Motor neuron (in vitro differentiated cells): ENCODE measurements at regions not wholly inside any gene's neighbourhood (a gene's known extent, or its start where the extent isn't known, plus 50 kb on each side); places are given as distances from the start of the nearest gene placed in this dataset.
A peak's percentile ranks its signal among the peaks of the same experiment; 100 is the strongest.

Source experiments
- ATAC-seq, 8 experiments: fragments of 200-7000 bp; cut with Tn5 transposase; replicated peaks in 6 of 8; 2 replicates each; pipeline ENCODE4 v1.8.0; 2021; ENCODE audit warnings: mild to moderate bottlenecking in 8 of 8, moderate library complexity in 8 of 8
- H3K27ac ChIP-seq, 2 donors: fragments of 250-450 bp; sonication (Bioruptor Pico); 2 replicates each; pipeline ENCODE4 v1.9.0; 2021; ENCODE audit warnings: antibody characterized with exemption in 2 of 2, mild to moderate bottlenecking in 2 of 2, moderate library complexity in 1 of 2
- H3K4me1 ChIP-seq, 2 donors: fragments of 250-450 bp; sonication (Bioruptor Pico); replicated peaks in 1 of 2; 2 replicates each; pipeline ENCODE4 v1.6.1; 2021; ENCODE audit warnings: antibody characterized with exemption in 2 of 2, mild to moderate bottlenecking in 2 of 2, moderate library complexity in 1 of 2
- H3K4me3 ChIP-seq, 5 donors: fragments of 250-450 bp; sonication (Bioruptor Pico); 2 replicates each; pipeline ENCODE4 v1.9.0; 2021; ENCODE audit warnings: antibody characterized with exemption in 5 of 5, mild to moderate bottlenecking in 5 of 5, moderate library complexity in 4 of 5
- WGBS, 10 experiments: fragments of 450-650 bp; shearing (Covaris generic); methylation state at CpG; one replicate each; pipeline ENCODE4 v1.0.0; 2022; 5-methylcytosine and 5-hydroxymethylcytosine counted together
- in situ Hi-C, 9 experiments: fragments of 400-800 bp; cut with MboI; loops; one replicate each; pipeline ENCODE4 v1.15.0; 2021; ENCODE audit warnings: low sequenced_read_pairs in 9 of 9, low pct_unique_long_range_greater_than_20kb in 2 of 9; ENCODE audit not compliant: unreplicated experiment in 9 of 9

- WGBS, 10 experiments, result 0 to 50% (median 33%) methylated on average over 1 of the region's 1 CpG; no CpG with 5 or more reads in 7 of the 10 experiments
- in situ Hi-C loops, result no loop called here
Observed at GRCh38 chrX:99480728-99481127, 929.3 kb downstream of the PCDH19 start.

DNA sequence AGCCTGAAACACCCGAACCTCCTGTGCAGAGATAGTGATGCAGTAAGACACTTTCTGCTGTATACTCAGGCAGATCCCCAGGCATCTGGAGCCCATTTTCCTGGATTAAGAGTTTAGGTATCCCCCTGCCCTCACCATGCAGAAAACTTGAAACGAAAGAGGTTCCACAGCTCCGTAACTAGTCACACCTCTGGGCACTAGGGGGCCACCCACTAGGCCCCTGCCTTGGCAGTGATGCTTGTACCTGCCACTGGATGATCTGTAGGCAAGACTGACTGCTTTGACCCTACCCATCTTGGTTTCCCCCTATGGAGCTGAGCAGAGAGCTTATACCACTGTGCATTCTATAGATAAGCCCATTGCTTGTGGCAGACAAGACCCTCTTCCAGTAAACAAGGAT lies 940.6 kb downstream of the PCDH19 start:
- no peak for ATAC-seq
- Histone ChIP-seq H3K4me1 (no peaks in the 10 kb centered on the region), H3K27ac (no peak overlapping the region), H3K4me3 (no peak overlapping the region)
- 33 to 100% methylated on average over 1 to 3 of the region's 3 CpGs; no CpG with 5 or more reads in 8 of the 10 experiments for WGBS, 10 experiments
- in situ Hi-C loops, result no loop called here

More at GRCh38 chrX:99480728-99481127, 929.3 kb downstream of the PCDH19 start:
- no peak for ATAC-seq
- Histone ChIP-seq H3K4me1 (no peaks in the 10 kb centered on the region), H3K27ac (no peak overlapping the region), H3K4me3 (no peak overlapping the region)

DNA sequence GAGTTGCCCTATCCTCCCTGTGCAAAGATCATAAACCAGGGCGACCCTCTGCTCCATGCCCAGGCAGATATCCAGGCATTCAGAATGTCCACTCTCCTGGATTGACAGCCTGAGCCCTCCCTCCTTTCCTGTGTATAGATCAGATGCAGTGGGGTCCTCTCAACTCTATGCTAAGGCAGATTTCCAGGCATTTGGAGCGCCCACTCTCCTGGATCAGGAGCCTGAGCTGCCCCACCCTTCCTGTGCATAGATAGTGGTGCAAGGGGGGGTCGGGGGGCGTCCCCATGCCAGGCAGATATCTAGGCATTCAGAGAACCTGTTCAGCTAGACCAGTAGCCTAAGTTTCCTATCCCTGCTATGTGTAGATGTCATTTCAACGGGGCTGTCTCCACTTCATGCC lies 941.1 kb downstream of the PCDH19 start:
- Histone ChIP-seq H3K4me1 (no peaks in the 10 kb centered on the region), H3K27ac (no peak overlapping the region), H3K4me3 (no peak overlapping the region)
- ATAC-seq, result no peak
- in situ Hi-C loops, result no loop called here
- 48% methylated on average over 4 of the region's 5 CpGs; no CpG with 5 or more reads in 9 of the 10 experiments for WGBS, 10 experiments

DNA sequence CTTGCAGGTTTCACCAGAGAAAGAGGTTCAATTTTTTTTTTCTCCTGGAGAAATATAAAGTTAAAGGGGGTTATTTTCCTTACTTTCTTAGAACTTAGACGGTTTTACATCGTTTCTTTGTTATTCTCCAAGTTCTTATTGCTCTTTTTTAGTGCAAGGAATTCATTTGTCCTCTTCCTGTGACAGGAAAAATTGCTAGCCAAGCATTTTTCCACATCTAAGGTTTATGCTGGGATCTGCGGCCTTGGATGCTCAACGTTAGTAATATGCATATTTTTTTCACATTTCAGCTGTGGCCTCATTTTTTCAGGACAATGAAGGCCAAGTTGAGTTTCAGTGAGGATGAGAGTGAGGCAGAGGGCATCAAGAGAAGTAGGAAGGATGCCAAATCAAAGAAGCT lies 948.9 kb downstream of the PCDH19 start:
- in situ Hi-C loops, result no loop called here
- WGBS, 10 experiments, result 0 to 100% (median 56%) methylated on average over 1 to 4 of the region's 4 CpGs; no CpG with 5 or more reads in 4 of the 10 experiments
- H3K4me3 ChIP-seq, result no peak overlapping the region
- no peaks in the 10 kb centered on the region for H3K4me1 ChIP-seq
- ATAC-seq, result no peak
- no peak overlapping the region for H3K27ac ChIP-seq

DNA sequence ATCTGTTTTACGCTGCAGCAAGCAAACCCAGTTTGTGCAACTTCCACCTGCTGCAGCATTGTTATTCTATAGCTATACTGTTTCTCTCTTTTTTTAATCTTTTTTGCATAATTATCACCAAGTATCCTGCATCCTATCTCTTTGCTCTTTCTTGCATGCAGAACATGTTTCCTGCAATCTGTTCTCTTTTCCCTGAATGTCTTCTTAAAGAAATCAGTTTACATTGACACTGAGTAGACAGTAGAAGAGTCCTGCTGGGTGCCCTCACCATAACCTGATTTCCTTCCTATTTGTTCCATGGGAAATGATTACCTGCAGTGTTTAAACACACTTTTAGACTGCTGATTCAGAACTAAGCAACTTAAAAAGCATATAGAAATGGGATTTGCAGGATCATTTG lies 964.7 kb downstream of the PCDH19 start:
- H3K4me1 ChIP-seq, result no peaks in the 10 kb centered on the region
- H3K27ac ChIP-seq, result no peak overlapping the region
- no peak for ATAC-seq
- in situ Hi-C loops, result no loop called here
- H3K4me3 ChIP-seq, result no peak overlapping the region
- WGBS, 10 experiments, result 0 to 100% (median 67%) methylated on average over 1 of the region's 1 CpG; no CpG with 5 or more reads in 7 of the 10 experiments

GRCh38 chrX:99421796-99422195 lies 988.3 kb downstream of the PCDH19 start:
- H3K4me1 ChIP-seq, result no peaks in the 10 kb centered on the region
- no peak overlapping the region for H3K27ac ChIP-seq
- ATAC-seq, result no peak
- H3K4me3 ChIP-seq, result no peak overlapping the region
- in situ Hi-C loops, result no loop called here

DNA sequence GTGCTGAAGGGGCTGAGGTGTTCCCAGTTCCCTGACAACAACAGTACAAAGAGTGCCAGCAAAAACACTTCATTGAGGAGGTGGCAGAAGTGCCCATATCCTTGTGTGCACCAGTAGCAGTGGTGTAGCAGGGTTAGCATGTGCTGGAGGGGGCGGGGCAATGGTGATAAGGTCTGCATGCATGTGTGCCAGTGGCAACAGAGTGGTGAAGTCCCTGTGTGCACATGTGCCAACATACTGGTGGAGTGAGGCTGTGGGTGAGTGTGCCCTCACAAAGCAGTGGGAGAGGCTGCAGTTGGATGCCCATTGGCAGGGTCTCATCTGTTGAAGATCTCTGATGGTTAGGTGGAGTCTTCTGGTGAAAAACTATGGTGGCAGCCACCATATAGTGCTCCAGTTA lies 994.6 kb downstream of the PCDH19 start:
- no peak overlapping the region for H3K27ac ChIP-seq
- in situ Hi-C loops, result no loop called here
- no peaks in the 10 kb centered on the region for H3K4me1 ChIP-seq
- WGBS, 10 experiments, result 0 to 20% methylated on average over 1 of the region's 1 CpG; no CpG with 5 or more reads in 8 of the 10 experiments
- H3K4me3 ChIP-seq, result no peak overlapping the region
- no peak for ATAC-seq

GRCh38 chrX:99413317-99413716 lies 996.8 kb downstream of the PCDH19 start:
- H3K4me3 ChIP-seq, result no peak overlapping the region
- 20 to 100% (median 60%) methylated on average over 2 to 3 of the region's 3 CpGs; no CpG with 5 or more reads in 7 of the 10 experiments for WGBS, 10 experiments
- in situ Hi-C loops, result no loop called here
- no peak for ATAC-seq
- no peak overlapping the region for H3K27ac ChIP-seq
- no peaks in the 10 kb centered on the region for H3K4me1 ChIP-seq

DNA sequence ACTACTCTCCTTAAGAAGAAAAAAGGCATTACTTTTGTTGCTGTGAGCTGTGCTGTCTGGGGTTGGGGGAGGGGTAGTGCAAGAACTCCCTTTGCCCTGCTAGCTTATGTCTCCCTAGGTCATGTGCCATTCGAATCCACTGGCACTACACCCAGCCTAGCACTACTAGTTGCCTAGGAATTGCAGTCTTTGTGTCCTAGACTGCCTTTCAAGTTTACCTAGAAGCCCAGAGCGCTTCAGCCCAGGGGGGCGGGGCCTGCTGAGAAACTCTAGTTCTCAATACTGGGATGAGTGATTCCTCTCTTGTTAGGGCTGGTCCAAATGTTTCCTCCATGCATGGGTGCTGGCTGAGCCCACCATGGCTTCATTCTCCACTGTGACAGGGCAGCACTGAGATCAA lies 1011.5 kb downstream of the PCDH19 start:
- no CpG with 5 or more reads among the region's 3 CpGs for WGBS, 10 experiments
- H3K27ac ChIP-seq, result no peak overlapping the region
- ATAC-seq, result peak in 2 of 8 experiments; percentile 19 to 64

GRCh38 chrX:99397879-99398278 lies 1012.2 kb downstream of the PCDH19 start:
- Histone ChIP-seq H3K27ac (no peak overlapping the region), H3K4me1 (no peaks in the 10 kb centered on the region), H3K4me3 (no peak overlapping the region)
- no peak for ATAC-seq
- in situ Hi-C loops, result no loop called here
- 67% methylated on average over 1 of the region's 1 CpG; no CpG with 5 or more reads in 9 of the 10 experiments for WGBS, 10 experiments

More for the DNA sequence above, 1011.5 kb downstream of the PCDH19 start:
- H3K4me3 ChIP-seq, result no peak overlapping the region
- in situ Hi-C loops, result no loop called here
- no peaks in the 10 kb centered on the region for H3K4me1 ChIP-seq

DNA sequence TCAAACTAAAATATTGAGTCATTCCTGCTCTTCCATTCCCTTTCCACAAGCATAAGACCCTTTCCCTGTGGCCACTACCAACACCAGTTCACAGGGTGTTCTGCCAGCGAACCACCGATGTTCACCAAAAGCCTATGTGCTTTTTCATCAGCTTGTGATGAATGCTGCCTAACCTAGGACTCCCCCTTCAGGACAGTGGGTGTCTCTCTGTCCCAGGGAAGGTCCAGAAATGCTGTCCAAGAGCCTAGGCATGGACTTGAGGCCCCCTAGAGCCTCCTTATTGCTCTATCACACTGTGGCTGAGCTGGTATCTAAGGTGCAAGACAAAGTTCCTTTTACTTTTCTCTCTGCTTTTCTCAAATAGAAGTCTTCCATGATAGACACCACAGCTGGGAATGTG lies 1015.6 kb downstream of the PCDH19 start:
- ATAC-seq, result peak in 1 of 8 experiments; percentile 68
- no peak overlapping the region for H3K27ac ChIP-seq
- 72 to 100% methylated on average over 2 of the region's 2 CpGs; no CpG with 5 or more reads in 8 of the 10 experiments for WGBS, 10 experiments
- H3K4me1 ChIP-seq, result no peaks in the 10 kb centered on the region
- H3K4me3 ChIP-seq, result no peak overlapping the region
- in situ Hi-C loops, result no loop called here

GRCh38 chrX:99384594-99385374 lies 1025.3 kb downstream of the PCDH19 start:
- Histone ChIP-seq H3K4me3 (no peak overlapping the region), H3K4me1 (no peaks in the 10 kb centered on the region), H3K27ac (no peak overlapping the region)
- in situ Hi-C loops, result no loop called here
- ATAC-seq, result no peak
- WGBS, 10 experiments, result 46% methylated on average over 3 of the region's 5 CpGs; no CpG with 5 or more reads in 9 of the 10 experiments

DNA sequence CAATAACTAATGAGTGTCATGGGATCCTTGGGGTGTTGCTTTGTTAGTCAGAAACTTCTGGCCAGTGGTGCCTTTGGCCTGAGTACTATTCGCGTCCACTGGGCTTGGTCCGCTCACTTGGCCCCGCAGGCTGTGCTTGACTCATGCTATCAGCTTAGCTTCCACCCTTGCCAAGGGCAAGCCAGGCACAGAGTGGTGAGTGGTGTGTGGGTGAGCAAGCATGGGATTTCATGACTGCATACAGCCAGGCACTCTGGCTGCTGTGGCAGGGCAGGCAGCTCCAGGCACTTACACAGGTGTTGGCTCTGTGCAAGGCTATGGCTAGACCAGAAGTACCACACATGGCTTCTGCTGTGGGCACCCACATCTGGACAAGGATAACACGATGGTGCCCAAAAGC lies 1026.3 kb downstream of the PCDH19 start:
- no peak for ATAC-seq
- H3K27ac ChIP-seq, result no peak overlapping the region
- WGBS, 10 experiments, result 80% methylated on average over 4 of the region's 5 CpGs; no CpG with 5 or more reads in 9 of the 10 experiments
- in situ Hi-C loops, result no loop called here
- no peaks in the 10 kb centered on the region for H3K4me1 ChIP-seq
- no peak overlapping the region for H3K4me3 ChIP-seq

- Histone ChIP-seq H3K4me3 (no peak overlapping the region), H3K27ac (no peak overlapping the region), H3K4me1 (no peaks in the 10 kb centered on the region)
- no peak for ATAC-seq
- whole genome bisulfite sequencing, 10 experiments, result 93% methylated on average over 8 of the region's 53 CpGs; no CpG with 5 or more reads in 9 of the 10 experiments
- in situ Hi-C loops, result no loop called here
Observed at GRCh38 chrX:99371976-99372595, 1038.0 kb downstream of the PCDH19 start.
